NOMO-1 treated with dmso at 0.1 percent for 144 hours (cell line): ENCODE measurements at regions not wholly inside any gene's neighbourhood (a gene's known extent, or its start where the extent isn't known, plus 50 kb on each side); places are given as distances from the start of the nearest gene placed in this dataset.

ENCODE experiments used
- DNase-seq: peaks from one replicate; lab custom pipeline; 2025; ENCODE audit not compliant: unreplicated experiment; lab: John Stamatoyannopoulos, UW

DNA sequence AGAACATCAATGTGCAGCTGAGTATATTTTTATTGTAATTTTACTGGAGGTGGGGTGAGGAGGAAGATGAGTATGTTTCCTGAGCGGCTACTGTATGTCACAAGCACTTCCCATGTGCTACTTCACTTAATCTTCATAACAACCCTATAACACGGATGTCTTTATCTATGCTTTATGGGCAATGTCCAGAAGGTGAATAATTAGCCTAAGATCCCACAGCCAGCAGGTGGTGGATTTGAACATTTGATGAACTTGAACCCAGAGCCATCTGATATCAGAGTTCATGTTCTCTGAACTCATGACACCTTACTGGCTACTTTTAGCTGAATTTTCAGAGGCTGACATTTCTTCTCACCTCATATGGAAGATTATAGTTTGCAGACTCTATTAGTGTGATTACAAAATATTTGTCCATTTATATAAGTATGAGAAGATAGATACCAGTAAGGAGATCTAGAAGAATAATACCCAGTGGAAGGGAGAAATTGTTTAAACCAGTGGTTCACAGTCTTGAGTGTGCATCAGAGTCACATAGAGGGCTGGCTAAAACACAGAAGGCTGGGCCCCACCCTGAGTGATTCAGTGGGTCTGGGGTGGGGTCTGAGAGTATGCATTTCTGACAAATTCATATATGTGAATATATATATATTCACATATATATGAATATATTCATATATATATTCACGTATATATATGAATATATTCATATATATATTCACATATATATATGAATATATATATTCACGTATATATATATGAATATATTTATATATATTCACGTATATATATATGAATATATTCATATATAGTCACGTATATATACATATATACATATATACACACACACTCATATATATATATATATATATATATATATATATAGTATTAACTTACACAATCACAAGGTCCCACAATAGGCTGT is 164.4 kb upstream of the NR3C1 start:
- DNase-seq: no peak

DNA sequence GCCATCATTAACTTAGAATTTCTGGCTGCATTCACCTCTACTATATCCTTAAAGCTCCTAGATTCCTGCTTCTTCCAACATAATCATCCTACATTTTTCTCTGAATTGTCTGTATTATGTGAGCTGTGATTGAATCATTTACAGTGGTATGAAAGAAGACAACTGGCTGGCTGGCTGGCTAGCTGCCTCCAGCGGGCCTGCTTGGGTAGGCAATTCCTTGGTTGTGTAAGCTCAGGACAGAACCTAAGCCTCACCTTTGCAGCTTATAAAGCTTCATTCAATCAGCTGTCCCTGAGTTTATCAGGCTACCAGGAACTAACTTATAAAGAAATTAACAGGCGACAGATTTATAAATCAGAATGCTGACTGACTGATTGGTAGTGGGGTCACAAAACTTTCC is 162.7 kb upstream of the NR3C1 start:
- no peak for DNase-seq

DNA sequence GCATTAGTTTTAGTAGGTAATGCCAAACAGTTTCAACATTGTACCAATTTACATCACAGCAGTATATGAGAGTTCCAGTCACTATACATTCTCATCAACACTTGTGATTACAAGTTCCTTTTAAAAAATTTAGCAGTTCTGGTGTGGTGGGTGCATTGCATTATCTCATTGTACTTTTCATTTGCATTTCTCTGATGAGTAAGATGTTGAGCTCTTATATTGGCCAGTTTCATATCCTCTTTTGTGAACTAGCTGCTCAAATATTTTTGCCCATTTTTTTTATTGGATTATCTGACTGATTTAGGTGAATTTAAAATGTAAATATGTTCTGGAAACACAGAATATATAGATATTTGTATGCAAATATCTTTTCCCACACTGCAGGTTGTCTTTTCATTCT is 160.9 kb upstream of the NR3C1 start:
- DNase-seq: peak; percentile 77

DNA sequence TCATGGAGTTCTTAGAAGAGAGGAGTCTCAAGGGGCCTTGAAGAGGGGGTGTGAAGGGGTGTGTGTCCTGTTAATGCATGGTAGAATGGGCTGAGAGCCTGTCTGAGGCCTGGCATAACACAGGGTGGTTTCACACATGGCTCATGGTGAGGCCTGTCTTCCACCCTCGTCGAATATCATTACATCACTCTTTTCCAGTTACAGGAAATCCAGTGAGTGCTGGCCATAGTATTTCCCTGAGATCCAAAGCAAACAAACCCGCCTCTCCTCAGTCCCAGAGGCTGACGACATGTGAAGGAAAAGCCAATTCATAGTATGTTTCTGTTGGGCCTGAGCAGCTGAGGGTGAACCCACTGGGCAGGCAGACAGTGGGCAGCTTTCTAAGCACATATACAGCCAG is 159.4 kb upstream of the NR3C1 start:
- no peak for DNase-seq

DNA sequence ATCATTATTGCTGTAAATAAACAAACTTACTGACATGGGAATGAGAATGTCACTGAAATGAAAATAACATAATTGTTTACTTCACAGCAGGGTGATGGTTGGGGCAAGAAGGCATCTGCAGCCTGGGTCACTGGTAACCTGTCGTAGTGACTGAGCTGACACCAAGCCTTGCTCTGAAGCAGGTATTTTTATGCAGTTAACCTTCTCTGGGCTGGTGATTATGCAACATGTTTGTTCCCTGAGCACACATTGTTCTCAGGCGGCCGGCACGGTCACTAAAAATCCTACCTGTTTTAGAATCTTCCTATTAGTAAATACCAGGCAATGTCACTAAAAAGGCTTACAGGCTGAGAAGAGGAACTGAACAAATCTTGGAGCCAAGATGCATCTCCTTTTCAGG is 157.7 kb upstream of the NR3C1 start:
- DNase-seq: no peak

DNA sequence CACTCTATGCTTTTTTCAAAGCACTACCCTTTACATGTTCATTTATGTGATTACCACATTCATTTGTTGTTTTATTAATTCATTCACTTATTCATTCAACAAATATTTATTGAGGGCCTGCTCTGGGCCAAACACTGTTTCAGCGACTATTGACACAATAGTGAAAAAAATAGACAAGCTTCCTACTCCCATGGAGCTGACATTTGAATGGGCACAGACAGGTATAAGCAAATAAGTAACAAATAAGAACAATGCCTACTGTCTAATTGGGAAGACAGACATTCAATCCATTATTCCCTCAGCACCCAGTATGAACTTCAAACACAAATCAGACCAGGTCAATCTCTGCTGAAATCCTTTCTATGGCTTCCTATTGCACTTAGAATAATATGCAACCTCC is 156.9 kb upstream of the NR3C1 start:
- DNase-seq: no peak

DNA sequence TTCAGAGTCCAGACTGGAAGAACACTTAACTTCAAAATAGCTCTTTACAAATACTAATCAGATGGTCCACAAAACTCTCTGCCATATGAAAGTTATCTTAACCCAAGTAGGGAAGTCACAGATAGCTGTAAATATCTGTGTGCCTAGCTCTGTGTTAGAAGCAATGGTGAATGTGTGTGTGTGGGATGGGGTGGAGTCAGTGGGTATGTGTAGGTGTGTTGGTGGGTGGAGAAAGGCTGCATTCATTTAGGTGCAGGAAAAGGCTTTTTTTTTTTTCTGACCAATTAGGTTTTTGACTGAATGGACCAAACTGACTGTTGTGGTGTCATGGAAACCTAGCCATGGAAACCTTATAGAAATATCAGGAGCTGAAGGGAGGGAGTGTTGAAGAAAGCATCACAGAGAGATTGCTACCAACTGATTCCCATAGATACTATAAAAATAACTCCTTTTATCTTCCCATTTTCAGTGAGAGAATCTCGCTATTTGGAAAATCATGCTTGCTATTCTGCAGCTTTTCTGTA is 156.2 kb upstream of the NR3C1 start:
- DNase-seq: no peak

DNA sequence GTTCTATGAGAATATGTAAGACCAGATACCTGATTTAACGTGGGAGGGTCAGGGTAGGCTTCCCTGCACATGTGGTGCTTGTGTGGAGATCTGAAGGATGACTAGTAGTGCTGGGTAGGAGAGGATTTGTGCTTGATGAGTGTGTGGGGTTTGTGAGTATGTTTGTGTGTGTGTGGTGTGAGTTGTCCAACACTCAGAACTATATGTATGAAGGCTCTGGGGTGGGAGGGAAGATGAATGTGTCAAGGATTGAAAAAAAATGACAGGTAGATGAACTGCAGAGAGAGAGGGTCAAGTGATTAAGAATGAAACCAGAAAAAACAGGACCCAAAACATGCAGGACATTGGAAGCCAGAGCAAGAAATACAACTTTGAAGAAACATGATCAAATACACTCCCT is 154.6 kb upstream of the NR3C1 start:
- no peak for DNase-seq

DNA sequence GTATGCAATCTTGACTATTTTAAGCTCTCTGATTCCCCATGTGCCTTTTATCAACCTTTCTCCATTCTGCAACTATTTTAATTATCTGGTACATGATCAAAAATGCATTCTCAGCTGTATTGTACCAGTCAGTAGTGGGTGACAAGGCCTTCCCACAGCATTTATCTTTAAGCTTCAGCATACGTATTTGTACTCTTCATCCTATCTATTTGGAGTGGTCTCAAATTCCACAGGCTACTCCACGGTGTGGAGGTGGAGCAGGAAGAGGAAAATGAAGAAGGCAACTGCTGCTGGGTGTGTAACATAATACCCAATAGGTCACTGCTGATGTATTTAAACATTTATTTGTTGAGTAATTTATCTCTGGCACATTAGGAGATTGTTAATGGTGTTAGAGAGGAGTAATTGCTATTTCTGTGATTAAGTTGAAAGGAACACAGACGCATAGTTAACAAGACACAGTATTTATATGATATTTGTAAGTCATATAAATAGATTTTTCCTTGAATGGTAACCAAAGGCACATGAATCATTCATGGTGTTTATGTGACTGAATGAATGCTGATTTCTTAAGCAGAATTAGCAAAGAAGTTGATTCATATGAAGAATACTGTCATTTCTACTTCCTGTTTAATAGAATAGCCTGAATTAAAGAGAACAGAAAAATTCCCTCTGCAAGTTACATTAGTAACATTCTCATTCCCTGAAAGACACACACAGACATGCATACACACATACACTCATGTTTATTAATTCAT is 153.8 kb upstream of the NR3C1 start:
- no peak for DNase-seq

DNA sequence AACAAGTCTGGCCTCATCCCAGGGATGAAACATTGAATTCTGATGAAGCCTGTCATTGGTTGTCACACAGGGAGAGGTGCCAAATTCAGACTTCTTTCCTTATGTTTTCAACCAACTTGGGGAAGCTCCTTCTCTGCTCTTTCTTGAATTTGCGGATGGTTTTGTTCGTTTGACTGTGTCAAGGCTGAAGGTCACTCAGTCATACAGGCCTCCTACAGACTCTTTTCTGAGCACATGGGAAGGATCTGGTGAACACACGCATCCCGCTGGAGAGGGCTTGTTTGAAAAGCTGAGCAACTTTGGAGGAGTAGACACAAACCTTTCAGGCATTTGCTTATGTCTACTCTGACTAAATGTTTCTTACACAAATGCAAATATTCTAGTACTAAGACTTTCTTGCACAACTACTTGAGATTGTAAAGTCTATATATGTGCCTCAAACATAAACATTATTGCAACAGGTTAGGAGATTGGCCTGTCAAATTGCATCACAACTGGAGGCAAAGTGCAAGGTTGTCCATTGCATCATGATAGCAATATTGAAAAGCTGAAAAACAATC is 151.5 kb upstream of the NR3C1 start:
- DNase-seq: peak; percentile 76

DNA sequence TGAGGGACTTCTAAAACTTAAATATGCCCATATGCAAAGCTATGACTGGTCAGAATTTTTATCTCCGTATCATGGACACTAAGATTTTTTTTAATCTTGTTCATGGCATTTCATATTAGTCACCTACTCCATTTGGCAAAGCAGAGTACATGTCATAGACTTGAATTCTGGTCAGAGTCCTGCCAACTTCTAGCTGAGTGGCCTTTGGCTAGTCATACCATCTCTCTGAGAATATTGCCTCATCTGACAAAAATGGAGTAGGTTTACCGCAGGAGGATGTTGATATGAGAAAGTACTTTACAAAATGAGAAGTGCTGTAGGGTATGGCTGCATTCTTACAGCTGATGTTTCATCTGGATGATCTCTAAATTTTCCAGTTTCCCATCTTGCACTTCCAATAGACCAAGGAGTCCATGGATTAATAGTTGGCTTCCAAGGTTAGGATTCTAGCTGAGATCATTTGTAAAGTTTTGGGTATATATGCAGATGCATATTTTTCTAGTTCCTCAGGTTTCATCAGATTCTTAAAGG is 150.8 kb upstream of the NR3C1 start:
- DNase-seq: peak; percentile 80

DNA sequence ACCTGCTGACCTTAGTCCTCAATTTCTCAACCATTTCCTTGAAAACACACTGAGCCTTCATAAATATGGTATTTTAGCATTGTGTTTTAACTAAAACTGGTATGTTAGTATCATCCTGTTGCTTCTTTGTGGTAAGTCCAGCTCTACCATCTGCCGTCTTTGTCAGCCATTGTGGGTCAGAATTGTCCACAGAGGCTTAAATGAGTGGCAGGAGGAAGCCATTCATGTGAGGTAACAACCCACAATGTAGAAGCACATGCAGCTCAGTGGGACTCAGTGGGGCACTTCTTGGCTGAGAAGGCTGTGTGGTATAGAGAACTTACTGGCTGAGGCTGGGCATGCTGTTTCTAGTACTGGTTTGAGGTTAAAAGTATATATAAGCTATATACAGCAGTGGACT is 149.2 kb upstream of the NR3C1 start:
- DNase-seq: no peak

DNA sequence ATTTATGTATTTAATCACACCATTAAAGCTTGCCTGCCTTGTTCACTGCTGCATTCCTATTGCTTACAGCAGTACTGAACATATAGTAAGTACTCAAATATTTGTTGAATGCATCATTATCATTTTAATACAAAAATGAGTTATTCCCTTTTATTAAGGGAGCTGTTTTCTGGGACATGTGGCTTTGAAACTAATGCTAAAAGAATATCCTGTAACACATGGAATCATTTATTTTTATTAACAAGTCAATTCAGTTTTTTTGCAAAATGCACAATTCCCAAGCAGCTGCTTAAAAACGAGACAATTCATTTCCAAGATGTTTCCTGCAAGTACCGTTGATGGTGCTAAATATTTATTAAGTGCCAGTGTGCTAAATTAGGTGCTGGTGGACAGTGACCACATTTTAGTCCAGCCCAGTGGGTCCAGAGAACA is 148.3 kb upstream of the NR3C1 start:
- DNase-seq: no peak

DNA sequence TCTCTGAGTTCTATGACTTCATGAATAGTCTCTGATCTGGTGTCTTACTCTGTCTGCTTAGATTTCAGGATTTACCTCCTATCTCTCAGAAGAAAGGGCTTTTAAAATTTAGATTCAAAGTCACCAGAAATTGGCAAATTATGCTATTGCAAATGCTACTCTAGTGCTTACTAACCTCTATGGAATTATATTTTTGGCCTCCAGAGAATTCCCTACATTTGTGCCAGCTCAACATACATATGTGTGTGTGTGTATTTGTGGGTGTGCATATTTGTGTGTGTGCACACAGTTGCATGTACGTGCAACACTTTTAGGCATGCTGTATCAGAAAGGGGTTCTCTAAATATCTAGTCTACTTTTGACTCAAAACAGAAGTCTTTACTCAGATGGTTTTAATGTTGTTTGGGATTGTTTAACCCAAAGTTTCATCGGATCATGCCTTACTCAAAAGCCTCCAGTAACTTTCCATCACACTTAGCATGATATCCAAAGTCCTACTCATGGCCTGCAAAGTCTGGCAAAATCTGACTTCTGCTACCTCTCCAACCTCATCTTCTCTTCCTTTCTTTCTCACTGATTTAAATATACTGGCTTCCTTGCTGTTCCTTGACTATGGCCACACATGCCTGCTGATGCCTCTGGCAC is 147.6 kb upstream of the NR3C1 start:
- DNase-seq: no peak

DNA sequence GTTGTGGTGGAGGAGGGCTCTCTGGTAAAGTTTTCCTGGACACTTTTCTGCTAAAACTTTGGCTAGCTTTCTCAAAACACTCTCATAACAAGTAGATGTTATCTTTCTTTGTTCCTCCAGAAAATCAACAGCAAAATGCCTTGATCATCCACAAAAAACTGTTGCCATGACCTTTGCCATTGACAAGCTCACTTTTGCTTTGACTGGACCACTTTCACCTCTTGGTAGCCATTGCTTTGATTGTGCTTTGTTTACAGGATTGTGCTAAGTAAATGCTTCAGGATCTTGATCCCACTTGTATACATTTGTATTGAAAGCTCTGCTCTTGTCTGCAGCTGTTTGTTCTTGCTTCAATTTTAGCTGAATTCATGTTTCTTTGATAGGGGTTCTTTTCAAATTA is 143.9 kb upstream of the NR3C1 start:
- no peak for DNase-seq

DNA sequence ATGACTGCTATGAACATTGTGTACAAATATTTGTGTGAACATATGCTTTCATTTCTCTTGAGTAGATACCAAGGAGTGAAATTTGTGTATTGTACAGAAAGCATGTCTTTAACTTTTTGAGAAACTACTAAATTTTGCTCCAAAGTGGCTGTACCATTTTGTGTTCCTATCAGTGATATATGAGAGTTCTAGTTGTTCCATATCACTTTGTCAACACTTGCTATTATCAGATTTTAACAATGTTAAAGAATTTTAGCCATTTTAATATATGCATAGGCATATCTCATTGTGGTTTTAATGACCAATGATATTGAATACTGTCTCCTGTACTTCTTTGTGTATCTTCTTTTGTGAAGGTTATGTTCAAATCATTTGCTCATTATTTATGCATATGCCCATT is 142.9 kb upstream of the NR3C1 start:
- DNase-seq: no peak

DNA sequence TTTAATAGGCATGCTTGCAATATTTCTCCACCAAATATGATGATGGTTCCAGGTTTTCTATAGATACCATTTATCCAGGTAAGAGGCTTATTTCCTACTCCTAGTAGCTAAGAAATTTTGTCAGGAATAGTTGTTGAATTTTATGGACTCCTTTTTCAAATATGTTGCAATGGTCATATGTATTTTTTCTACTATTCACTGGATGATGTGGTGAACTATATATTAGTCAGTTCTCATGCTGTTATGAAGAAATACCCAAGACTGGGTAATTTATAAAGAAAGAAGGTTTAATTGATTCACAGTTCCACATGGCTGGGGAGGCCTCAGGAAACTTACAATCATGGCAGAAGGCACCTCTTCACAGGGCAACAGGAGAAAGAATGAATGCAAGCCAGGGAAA is 141.1 kb upstream of the NR3C1 start:
- no peak for DNase-seq

DNA sequence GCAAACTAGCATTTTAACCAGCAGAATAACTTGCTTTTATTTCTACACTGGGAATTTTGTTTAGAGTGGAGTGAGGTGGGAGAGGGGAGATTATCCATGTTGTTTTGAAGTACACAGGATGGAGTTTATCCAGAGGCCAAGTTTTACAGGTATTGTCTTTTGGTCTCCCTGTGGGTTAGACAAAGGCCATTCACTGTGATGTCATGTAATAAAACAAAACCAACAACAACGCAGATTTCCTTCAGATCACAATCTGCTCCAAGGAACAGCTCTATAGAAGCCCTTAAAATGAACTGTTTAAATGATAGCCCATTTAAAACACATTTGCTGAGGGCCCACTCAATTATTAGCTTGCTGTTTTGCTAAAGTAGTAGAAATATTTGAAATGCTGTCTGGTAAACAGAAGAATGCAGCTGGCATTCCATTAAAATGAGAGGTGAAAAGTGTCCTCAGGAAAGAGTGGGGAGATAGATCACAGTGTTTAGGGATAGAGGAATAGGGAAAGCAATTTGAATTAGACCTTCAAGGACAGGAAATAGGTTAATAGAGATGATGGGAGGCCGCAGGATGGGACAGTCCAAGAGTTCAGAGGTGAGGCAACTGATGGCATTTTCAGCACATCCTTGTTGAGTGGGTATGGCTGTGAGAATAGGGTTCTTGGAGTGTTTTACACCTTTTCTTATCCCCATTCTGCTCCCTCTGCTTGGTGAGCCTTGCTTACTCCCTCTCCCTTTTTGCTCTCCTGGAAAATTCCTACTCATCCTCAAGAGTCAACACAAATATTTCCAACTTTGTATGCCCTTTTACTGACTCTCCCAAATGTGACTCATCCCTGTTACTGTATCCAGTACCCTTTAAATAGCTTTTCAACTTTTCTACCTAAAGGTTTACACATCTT is 140.1 kb upstream of the NR3C1 start:
- no peak for DNase-seq

DNA sequence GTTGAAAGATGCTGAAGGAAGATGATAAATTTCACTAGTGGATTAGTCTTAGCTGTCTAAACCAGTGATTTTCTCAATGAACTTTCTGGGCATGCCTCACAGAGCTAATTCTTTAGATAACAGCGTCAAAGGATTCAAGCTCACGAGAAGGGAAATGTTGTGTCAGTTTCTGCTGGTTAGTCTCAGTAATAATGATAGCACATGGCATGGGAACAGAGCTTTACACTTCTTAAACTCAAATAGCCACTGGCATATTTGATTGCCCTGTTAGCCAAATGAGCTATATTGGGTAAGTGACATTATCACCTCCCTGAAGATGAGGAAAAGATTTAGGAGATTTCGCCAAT is 139.3 kb upstream of the NR3C1 start:
- DNase-seq: no peak
